Esophagus (tissue), 2 donors: ENCODE measurements at regions not wholly inside any gene's neighbourhood (a gene's known extent, or its start where the extent isn't known, plus 50 kb on each side); places are given as distances from the start of the nearest gene placed in this dataset.

Source experiments
- H3K27ac ChIP-seq, 2 donors: one replicate each; pipeline ENCODE4 v1.5.1; 2013; ENCODE audit warnings: low read depth in 2 of 2, mild to moderate bottlenecking in 2 of 2, inconsistent platforms in 1 of 2, low read length in 1 of 2, moderate library complexity in 1 of 2
- H3K27me3 ChIP-seq, 2 donors: one replicate each; pipeline ENCODE4 v1.6.1; 2013; ENCODE audit warnings: low read length in 2 of 2, control low read depth in 1 of 2, mild to moderate bottlenecking in 1 of 2; ENCODE audit not compliant: insufficient read depth in 2 of 2, control insufficient read depth in 1 of 2
- H3K36me3 ChIP-seq, 2 donors: one replicate each; pipeline ENCODE4 v1.6.1; 2013; ENCODE audit warnings: low read length in 1 of 2; ENCODE audit not compliant: control insufficient read depth in 2 of 2, insufficient read depth in 2 of 2
- H3K4me1 ChIP-seq, 2 donors: one replicate each; pipeline ENCODE4 v1.6.1; 2013; ENCODE audit warnings: low read length in 1 of 2; ENCODE audit not compliant: control insufficient read depth in 2 of 2, insufficient read depth in 2 of 2
- H3K4me3 ChIP-seq, 2 donors: one replicate each; pipeline ENCODE4 v1.5.1; 2013; ENCODE audit warnings: low read length in 2 of 2, mild to moderate bottlenecking in 2 of 2, low read depth in 1 of 2, moderate library complexity in 1 of 2
- H3K9me3 ChIP-seq, 2 donors: one replicate each; pipeline ENCODE4 v1.6.1; 2013; ENCODE audit warnings: mild to moderate bottlenecking in 2 of 2, low read depth in 1 of 2, low read length in 1 of 2, moderate library complexity in 1 of 2; ENCODE audit not compliant: control insufficient read depth in 2 of 2, insufficient read depth in 1 of 2
- WGBS, 2 donors: extraction: QIAGEN DNeasy Blood & Tissue Kit; methylation state at CpG; one replicate each; pipeline ENCODE4 v1.1.7; 2013; 5-methylcytosine and 5-hydroxymethylcytosine counted together
- donor health status: healthy with polysubstance abuse.
- donor health status: Bipolar disorder and iron deficiency.

DNA sequence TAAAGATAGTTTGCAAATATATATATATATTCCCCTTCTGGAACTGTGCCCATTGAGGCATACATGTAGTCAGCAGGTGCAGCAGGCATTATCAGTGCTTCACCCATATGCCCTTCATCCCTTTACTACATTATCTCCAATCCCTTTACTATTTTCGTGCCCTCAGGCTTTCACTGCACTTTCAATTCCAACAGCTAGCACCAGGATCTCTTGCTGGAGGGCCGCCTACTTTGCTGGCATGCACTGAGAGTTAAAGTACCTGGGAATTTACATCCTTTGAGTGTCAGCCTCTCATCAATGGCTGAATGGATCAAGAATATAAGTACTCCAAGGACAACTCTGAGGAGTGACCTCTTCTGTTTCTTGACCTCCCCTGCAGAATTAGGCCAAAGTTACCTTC lies 222.1 kb upstream of the CFAP20DC start:
- no peaks in the 10 kb centered on the region for H3K4me1 ChIP-seq
- H3K4me3 ChIP-seq: no peak overlapping the region
- H3K9me3 ChIP-seq: peaks cover 0 to 2% of the 10 kb centered on the region in 2 donors
- no peaks in the 10 kb centered on the region for H3K27me3 ChIP-seq
- no peak overlapping the region for H3K27ac ChIP-seq
- WGBS, 2 donors: 84 to 86% methylated on average over 2 of the region's 2 CpGs
- H3K36me3 ChIP-seq: no peaks in the 10 kb centered on the region

DNA sequence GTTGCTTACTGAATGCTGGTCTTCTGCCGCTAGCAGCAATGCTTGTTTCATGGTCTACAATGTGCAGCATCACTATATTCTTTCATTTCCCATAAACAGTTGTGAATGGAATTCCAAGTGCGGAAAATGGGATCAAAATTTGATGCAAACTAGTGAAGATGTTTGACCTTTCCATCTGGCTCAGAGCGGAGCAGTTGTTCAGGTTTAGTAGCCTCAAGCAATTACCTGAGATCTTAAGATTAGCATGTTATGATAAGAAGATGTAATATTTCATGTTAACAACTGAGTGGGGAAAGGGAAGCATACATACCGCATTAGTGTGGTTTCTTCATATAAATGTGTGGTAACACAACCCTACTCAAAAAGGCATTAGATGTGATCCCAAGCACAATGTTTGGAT lies 221.1 kb upstream of the CFAP20DC start:
- WGBS, 2 donors: 92 to 95% methylated on average over 4 of the region's 4 CpGs
- Histone ChIP-seq H3K9me3 (peaks cover 0 to 2% of the 10 kb centered on the region in 2 donors), H3K27ac (no peak overlapping the region), H3K4me1 (no peaks in the 10 kb centered on the region), H3K27me3 (no peaks in the 10 kb centered on the region), H3K36me3 (no peaks in the 10 kb centered on the region), H3K4me3 (no peak overlapping the region)

DNA sequence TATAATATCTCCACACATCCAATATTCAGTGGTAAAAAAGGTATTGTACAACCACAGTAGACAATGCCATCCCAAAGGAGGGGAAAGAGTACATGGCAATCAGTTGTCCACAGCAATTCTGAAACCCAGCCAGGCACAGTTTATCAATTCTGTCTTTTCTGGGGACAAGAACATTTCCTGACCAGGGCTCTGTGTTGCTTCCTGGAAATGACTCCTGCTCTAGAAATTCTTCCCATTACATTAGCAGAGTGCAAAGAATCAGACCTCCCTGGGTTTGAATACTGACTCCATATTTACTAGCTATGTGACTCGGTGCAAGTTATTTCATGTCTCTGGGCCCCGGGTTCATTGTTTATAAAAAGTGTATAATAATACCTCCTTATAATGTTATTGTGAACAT lies 220.4 kb upstream of the CFAP20DC start:
- peaks cover 0 to 2% of the 10 kb centered on the region in 2 donors for H3K9me3 ChIP-seq

DNA sequence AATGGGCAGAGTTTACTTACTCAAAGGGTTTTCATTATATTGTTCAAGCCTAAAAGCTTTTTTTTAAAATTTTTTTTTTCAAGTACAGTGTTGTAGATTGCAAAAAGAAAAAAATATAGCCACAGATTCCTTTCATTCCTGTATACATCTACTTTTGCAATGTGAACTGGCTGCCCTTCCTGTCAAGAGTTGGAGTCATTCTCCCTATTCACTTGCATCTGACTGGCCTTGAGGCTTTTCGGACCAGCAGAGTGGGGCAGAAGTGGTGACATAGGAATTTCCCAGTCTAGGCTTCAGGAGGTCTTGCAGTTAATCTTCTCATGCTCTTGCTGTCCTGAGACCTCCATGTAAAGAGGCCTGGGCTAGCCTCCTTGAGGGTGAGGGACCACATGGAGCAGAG lies 218.3 kb upstream of the CFAP20DC start:
- no peak overlapping the region for H3K4me3 ChIP-seq
- no peaks in the 10 kb centered on the region for H3K27me3 ChIP-seq
- H3K4me1 ChIP-seq: no peaks in the 10 kb centered on the region
- H3K27ac ChIP-seq: no peak overlapping the region
- H3K36me3 ChIP-seq: no peaks in the 10 kb centered on the region
- WGBS, 2 donors: 85 to 96% methylated on average over 1 of the region's 1 CpG
- H3K9me3 ChIP-seq: peaks cover 0 to 1% of the 10 kb centered on the region in 2 donors

More for the DNA sequence above, 220.4 kb upstream of the CFAP20DC start:
- H3K27me3 ChIP-seq: no peaks in the 10 kb centered on the region
- no peaks in the 10 kb centered on the region for H3K4me1 ChIP-seq
- H3K4me3 ChIP-seq: no peak overlapping the region
- no peaks in the 10 kb centered on the region for H3K36me3 ChIP-seq
- WGBS, 2 donors: 78 to 84% methylated on average over 2 of the region's 2 CpGs
- H3K27ac ChIP-seq: no peak overlapping the region

DNA sequence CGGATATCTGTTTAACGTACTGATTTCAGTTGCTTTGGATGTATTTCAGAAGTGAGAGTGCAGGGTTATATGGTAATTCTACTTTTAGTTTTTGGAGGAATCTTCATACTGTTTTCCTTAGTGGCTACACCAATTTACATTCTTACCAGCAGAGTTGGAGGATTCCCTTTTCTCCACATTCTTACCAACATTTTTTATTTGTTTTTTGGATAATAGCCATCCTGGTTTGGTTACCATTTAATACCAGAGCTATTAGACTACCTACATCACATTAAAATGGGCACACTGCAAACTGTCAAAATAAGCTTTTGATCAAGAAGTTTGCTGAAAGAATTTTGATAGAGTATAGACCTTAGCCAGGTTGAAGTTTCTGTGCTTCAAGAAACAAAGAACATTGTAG lies 217.2 kb upstream of the CFAP20DC start:
- WGBS, 2 donors: 95% methylated on average over 2 of the region's 2 CpGs

DNA sequence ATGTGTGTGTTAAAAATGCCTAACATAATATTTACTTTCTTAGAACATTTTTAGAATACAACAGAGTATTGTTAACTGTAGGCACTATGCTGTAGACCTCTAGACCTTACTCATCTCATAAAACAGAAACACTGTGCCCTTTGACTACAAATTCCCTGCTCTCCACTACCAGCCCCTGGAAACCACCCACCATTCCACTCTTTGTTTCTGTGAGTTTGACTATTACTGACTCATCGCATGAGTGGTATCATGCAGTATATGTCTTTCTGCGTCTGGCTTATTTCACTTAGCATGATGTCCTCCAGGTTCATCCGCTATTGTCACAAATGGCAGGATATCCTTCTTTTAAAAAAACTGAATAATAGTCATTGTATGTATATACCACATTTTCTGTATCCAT lies 216.7 kb upstream of the CFAP20DC start:
- Histone ChIP-seq H3K36me3 (no peaks in the 10 kb centered on the region), H3K4me1 (no peaks in the 10 kb centered on the region), H3K27ac (no peak overlapping the region), H3K27me3 (no peaks in the 10 kb centered on the region), H3K4me3 (no peak overlapping the region), H3K9me3 (no peaks in the 10 kb centered on the region)
- 90 to 92% methylated on average over 3 of the region's 3 CpGs for WGBS, 2 donors

More for the DNA sequence above, 217.2 kb upstream of the CFAP20DC start:
- H3K27me3 ChIP-seq: no peaks in the 10 kb centered on the region
- no peaks in the 10 kb centered on the region for H3K36me3 ChIP-seq
- no peak overlapping the region for H3K27ac ChIP-seq
- no peak overlapping the region for H3K4me3 ChIP-seq
- H3K9me3 ChIP-seq: no peaks in the 10 kb centered on the region
- H3K4me1 ChIP-seq: no peaks in the 10 kb centered on the region

DNA sequence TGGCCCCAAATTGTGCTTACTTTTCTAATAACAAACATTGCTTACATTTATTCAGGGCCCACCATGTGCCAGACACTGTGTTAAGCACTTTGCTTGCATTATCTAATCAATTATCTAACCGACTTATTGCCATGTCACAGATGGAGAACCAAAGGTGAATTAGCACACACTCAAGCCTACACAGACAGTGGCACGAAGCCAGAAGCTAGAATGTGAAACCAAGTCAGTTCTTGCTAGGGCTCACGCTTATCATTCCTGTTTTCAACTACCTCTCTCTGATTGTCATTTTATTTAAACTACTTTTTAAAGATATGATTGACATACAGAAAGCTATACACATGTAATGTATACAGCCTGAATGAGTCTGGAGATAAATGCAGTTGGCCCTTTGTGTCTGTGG lies 215.7 kb upstream of the CFAP20DC start:
- H3K27me3 ChIP-seq: no peaks in the 10 kb centered on the region
- H3K36me3 ChIP-seq: no peaks in the 10 kb centered on the region
- 64% methylated on average over 3 of the region's 3 CpGs for WGBS, 2 donors
- no peak overlapping the region for H3K27ac ChIP-seq
- H3K9me3 ChIP-seq: no peaks in the 10 kb centered on the region
- H3K4me3 ChIP-seq: no peak overlapping the region
- no peaks in the 10 kb centered on the region for H3K4me1 ChIP-seq

DNA sequence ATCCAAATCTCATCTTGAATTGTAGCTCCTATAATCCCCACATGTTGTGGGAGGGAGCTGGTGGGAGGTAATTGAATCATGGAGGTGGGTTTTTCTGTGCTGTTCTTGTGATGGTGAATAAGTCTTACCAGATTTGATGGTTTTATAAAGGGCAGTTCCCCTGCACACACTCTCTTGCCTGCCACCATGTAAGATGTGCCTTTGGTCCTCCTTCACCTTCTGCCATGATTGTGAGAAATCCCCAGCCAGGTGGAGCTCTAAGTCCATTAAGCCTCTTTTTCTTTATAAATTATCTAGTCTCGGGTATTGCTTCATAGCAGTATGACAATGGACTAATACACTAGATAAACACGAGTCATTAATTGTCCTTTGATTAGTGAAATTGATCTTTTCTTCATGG lies 214.5 kb upstream of the CFAP20DC start:
- H3K27me3 ChIP-seq: no peaks in the 10 kb centered on the region
- 70 to 75% methylated on average over 2 of the region's 2 CpGs for WGBS, 2 donors
- H3K4me3 ChIP-seq: no peak overlapping the region
- no peaks in the 10 kb centered on the region for H3K36me3 ChIP-seq
- no peaks in the 10 kb centered on the region for H3K9me3 ChIP-seq
- no peaks in the 10 kb centered on the region for H3K4me1 ChIP-seq
- no peak overlapping the region for H3K27ac ChIP-seq

DNA sequence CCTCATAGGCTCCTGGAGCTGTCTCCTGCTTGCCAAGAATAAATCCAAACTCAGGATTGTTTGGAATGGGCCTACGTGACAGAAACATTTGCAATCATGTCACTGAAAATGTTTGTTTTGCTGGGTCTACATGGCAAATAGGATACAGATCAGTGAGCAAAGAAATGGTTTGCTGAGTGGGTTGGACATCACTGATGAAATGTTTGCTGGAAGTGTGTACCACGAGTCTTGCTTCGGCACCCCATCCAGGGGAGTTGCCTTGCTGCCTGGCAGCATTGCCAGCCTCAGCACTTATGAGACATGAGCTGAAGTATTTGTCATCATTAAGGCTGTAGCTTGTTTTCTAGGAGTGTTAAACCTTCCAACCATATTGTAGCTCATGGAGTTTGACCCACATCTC lies 213.3 kb upstream of the CFAP20DC start:
- Histone ChIP-seq H3K9me3 (no peaks in the 10 kb centered on the region), H3K4me1 (no peaks in the 10 kb centered on the region), H3K27me3 (no peaks in the 10 kb centered on the region), H3K4me3 (no peak overlapping the region), H3K36me3 (no peaks in the 10 kb centered on the region), H3K27ac (no peak overlapping the region)
- WGBS, 2 donors: 48 to 55% methylated on average over 3 of the region's 3 CpGs

DNA sequence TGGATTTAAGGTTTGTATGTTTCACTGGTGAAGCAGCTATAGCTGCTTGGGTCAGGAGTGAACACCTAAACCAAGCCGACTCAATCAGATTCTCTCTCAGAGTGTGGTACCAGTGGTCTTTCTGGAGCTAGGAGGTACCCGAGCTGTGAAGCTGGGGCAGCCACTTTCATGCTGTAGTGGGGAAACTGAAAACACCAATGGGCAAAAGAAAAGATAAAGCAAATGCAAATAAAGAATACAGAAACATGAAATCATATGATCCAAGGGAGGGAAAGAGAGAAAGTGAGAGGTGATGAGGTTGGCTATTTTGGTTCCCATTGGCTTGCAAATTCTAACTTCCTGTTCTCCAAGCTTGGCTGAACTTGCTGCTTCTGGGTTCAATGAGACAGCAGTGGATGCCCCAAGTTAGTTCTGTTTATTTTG lies 212.3 kb upstream of the CFAP20DC start:
- no peaks in the 10 kb centered on the region for H3K4me1 ChIP-seq
- H3K36me3 ChIP-seq: no peaks in the 10 kb centered on the region
- WGBS, 2 donors: 72 to 87% methylated on average over 2 of the region's 2 CpGs
- no peaks in the 10 kb centered on the region for H3K27me3 ChIP-seq
- H3K4me3 ChIP-seq: no peak overlapping the region
- no peaks in the 10 kb centered on the region for H3K9me3 ChIP-seq
- no peak overlapping the region for H3K27ac ChIP-seq
